SK-N-SH (cell line): ENCODE measurements at regions not wholly inside any gene's neighbourhood (a gene's known extent, or its start where the extent isn't known, plus 50 kb on each side); places are given as distances from the start of the nearest gene placed in this dataset.

Experiments used
- ELF1 ChIP-seq: IDR thresholded peaks from 2 replicates; pipeline ENCODE4 v1.4.0; 2012
- EZH2phosphoT487 ChIP-seq: fragments of 200-600 bp; sonication (generic); IDR thresholded peaks from 2 replicates; pipeline ENCODE4 v1.6.1; 2017; ENCODE audit warnings: low read depth, mixed run types, mild to moderate bottlenecking, antibody characterized with exemption, moderate library complexity, borderline replicate concordance
- FOXJ3 ChIP-seq: sonication (generic); formaldehyde crosslinking; IDR thresholded peaks from 2 replicates; pipeline ENCODE4 v1.5.1; 2020; ENCODE audit warnings: mild to moderate bottlenecking, missing genetic modification reagents
- GATA2 ChIP-seq: sonication (generic); formaldehyde crosslinking; IDR thresholded peaks from 2 replicates; pipeline ENCODE4 v1.5.0; 2020; ENCODE audit warnings: mild to moderate bottlenecking, missing genetic modification reagents
- JUND ChIP-seq: IDR thresholded peaks from 2 replicates; pipeline ENCODE4 v1.4.0; 2012
- MEF2A ChIP-seq: IDR thresholded peaks from 2 replicates; pipeline ENCODE4 v1.4.0; 2012; ENCODE audit warnings: low read depth, borderline replicate concordance
- NFIC ChIP-seq: IDR thresholded peaks from 2 replicates; pipeline ENCODE4 v1.4.0; 2012; ENCODE audit warnings: borderline replicate concordance
- NRF1 ChIP-seq: IDR thresholded peaks from 2 replicates; pipeline ENCODE4 v1.6.1; 2012; ENCODE audit warnings: low read depth, mild to moderate bottlenecking, low read length
- POLR2AphosphoS5 ChIP-seq: IDR thresholded peaks from 2 replicates; pipeline ENCODE4 v1.6.1; 2012; ENCODE audit warnings: low read depth, low read length
- RAD21 ChIP-seq: IDR thresholded peaks from 2 replicates; pipeline ENCODE4 v1.6.1; 2012; ENCODE audit warnings: mild to moderate bottlenecking, low read length
- RCOR1 ChIP-seq: fragments of 150-350 bp; IDR thresholded peaks from 2 replicates; pipeline ENCODE4 v1.6.1; 2017; ENCODE audit warnings: antibody characterized with exemption, low read length
- RFX5 ChIP-seq: IDR thresholded peaks from 2 replicates; pipeline ENCODE4 v1.6.1; 2012; ENCODE audit warnings: mild to moderate bottlenecking, improper control_type of control experiment, low read length
- SMC3 ChIP-seq: IDR thresholded peaks from 2 replicates; pipeline ENCODE4 v1.6.1; 2012; ENCODE audit warnings: low read depth, low read length, improper control_type of control experiment
- TAF1 ChIP-seq: IDR thresholded peaks from 2 replicates; pipeline ENCODE4 v1.6.1; 2012; ENCODE audit warnings: low read depth, mild to moderate bottlenecking, low read length, moderate library complexity, borderline replicate concordance
- TCF12 ChIP-seq: IDR thresholded peaks from 2 replicates; pipeline ENCODE4 v1.4.0; 2012
- TEAD4 ChIP-seq: IDR thresholded peaks from 2 replicates; pipeline ENCODE4 v1.4.0; 2012; ENCODE audit warnings: mild to moderate bottlenecking, borderline replicate concordance; ENCODE audit not compliant: insufficient read depth
- YY1 ChIP-seq: IDR thresholded peaks from 2 replicates; pipeline ENCODE4 v1.4.0; 2012; ENCODE audit warnings: low read depth, mild to moderate bottlenecking
- TF ChIP-seq, protein P1 (sequence below): IDR thresholded peaks from 2 replicates; pipeline ENCODE4 v1.6.1; 2012; ENCODE audit warnings: mild to moderate bottlenecking, low read depth, low read length, moderate library complexity
- TF ChIP-seq, protein P2 (sequence below): IDR thresholded peaks from 2 replicates; pipeline ENCODE4 v1.4.0; 2012; ENCODE audit warnings: low read depth
- TF ChIP-seq, protein P3 (sequence below): fragments of 150-350 bp; IDR thresholded peaks from 2 replicates; pipeline ENCODE4 v1.6.1; 2017; ENCODE audit warnings: antibody characterized with exemption, low read length, low read depth, borderline replicate concordance
- TF ChIP-seq, protein P4 (sequence below): fragments of 150-350 bp; IDR thresholded peaks from 2 replicates; pipeline ENCODE4 v1.6.1; 2016; ENCODE audit warnings: mild to moderate bottlenecking, low read depth, low read length
- TF ChIP-seq, protein P5 (sequence below): IDR thresholded peaks from 2 replicates; pipeline ENCODE4; 2012

DNA sequence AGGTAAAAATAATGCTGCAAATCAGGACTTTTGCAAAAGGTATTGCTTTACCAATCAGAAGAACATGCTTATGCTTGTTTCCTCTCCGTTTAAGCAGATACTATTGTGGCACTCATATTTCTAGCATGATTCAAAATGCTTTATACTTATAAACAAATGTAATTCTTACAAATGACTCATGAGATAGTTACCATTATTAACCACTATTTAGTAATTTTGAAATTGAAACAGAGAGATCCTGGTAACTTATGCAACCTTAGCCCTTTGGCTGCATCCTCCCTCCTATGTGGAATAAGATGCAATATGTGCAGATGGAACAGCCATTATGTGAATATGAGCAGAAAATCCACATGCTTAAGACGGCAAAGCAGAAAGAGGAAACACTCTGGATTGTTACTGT is 164.7 kb downstream of the PCDH18 start (continued):
- TF ChIP-seq, protein P1, sequence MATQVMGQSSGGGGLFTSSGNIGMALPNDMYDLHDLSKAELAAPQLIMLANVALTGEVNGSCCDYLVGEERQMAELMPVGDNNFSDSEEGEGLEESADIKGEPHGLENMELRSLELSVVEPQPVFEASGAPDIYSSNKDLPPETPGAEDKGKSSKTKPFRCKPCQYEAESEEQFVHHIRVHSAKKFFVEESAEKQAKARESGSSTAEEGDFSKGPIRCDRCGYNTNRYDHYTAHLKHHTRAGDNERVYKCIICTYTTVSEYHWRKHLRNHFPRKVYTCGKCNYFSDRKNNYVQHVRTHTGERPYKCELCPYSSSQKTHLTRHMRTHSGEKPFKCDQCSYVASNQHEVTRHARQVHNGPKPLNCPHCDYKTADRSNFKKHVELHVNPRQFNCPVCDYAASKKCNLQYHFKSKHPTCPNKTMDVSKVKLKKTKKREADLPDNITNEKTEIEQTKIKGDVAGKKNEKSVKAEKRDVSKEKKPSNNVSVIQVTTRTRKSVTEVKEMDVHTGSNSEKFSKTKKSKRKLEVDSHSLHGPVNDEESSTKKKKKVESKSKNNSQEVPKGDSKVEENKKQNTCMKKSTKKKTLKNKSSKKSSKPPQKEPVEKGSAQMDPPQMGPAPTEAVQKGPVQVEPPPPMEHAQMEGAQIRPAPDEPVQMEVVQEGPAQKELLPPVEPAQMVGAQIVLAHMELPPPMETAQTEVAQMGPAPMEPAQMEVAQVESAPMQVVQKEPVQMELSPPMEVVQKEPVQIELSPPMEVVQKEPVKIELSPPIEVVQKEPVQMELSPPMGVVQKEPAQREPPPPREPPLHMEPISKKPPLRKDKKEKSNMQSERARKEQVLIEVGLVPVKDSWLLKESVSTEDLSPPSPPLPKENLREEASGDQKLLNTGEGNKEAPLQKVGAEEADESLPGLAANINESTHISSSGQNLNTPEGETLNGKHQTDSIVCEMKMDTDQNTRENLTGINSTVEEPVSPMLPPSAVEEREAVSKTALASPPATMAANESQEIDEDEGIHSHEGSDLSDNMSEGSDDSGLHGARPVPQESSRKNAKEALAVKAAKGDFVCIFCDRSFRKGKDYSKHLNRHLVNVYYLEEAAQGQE = no peak
- TF ChIP-seq MEF2A = peak; percentile 26; the same call in 1 of the 2 replicates
- TF ChIP-seq ELF1 = no peak
- TF ChIP-seq, protein P2, sequence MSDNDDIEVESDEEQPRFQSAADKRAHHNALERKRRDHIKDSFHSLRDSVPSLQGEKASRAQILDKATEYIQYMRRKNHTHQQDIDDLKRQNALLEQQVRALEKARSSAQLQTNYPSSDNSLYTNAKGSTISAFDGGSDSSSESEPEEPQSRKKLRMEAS = no peak
- TF ChIP-seq RCOR1 = no peak
- TF ChIP-seq TEAD4 = 0 out of 2 replicates have a peak, but pooled peaks have one; percentile 40
- no peak for TF ChIP-seq EZH2phosphoT487
- TF ChIP-seq JUND = peak; percentile 82
- TF ChIP-seq, protein P3, sequence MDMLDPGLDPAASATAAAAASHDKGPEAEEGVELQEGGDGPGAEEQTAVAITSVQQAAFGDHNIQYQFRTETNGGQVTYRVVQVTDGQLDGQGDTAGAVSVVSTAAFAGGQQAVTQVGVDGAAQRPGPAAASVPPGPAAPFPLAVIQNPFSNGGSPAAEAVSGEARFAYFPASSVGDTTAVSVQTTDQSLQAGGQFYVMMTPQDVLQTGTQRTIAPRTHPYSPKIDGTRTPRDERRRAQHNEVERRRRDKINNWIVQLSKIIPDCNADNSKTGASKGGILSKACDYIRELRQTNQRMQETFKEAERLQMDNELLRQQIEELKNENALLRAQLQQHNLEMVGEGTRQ = no peak
- no peak for TF ChIP-seq NRF1
- TF ChIP-seq NFIC = peak; percentile 28; the same call in 1 of the 2 replicates
- no peak for TF ChIP-seq RFX5
- peak; percentile 68 for TF ChIP-seq TCF12
- TF ChIP-seq TAF1 = no peak
- no peak for TF ChIP-seq GATA2 (CRISPR knock-in tag)
- no peak for TF ChIP-seq SMC3
- TF ChIP-seq, protein P4, sequence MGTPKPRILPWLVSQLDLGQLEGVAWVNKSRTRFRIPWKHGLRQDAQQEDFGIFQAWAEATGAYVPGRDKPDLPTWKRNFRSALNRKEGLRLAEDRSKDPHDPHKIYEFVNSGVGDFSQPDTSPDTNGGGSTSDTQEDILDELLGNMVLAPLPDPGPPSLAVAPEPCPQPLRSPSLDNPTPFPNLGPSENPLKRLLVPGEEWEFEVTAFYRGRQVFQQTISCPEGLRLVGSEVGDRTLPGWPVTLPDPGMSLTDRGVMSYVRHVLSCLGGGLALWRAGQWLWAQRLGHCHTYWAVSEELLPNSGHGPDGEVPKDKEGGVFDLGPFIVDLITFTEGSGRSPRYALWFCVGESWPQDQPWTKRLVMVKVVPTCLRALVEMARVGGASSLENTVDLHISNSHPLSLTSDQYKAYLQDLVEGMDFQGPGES = no peak
- TF ChIP-seq, protein P5, sequence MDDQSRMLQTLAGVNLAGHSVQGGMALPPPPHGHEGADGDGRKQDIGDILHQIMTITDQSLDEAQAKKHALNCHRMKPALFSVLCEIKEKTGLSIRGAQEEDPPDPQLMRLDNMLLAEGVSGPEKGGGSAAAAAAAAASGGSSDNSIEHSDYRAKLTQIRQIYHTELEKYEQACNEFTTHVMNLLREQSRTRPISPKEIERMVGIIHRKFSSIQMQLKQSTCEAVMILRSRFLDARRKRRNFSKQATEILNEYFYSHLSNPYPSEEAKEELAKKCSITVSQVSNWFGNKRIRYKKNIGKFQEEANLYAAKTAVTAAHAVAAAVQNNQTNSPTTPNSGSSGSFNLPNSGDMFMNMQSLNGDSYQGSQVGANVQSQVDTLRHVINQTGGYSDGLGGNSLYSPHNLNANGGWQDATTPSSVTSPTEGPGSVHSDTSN = peak; percentile 58; the same call in 1 of the 2 replicates
- no peak for TF ChIP-seq RAD21
- TF ChIP-seq FOXJ3 = no peak
- no peak for TF ChIP-seq YY1
- peak; percentile 42; the same call in 1 of the 2 replicates for TF ChIP-seq POLR2AphosphoS5
